Heart right ventricle (tissue), 16 donors: ENCODE measurements at regions not wholly inside any gene's neighbourhood (a gene's known extent, or its start where the extent isn't known, plus 50 kb on each side); places are given as distances from the start of the nearest gene placed in this dataset.

ENCODE experiments used
- ATAC-seq, 8 donors: fragments of 200-7000 bp; cut with Tn5 transposase; one replicate each; pipeline ENCODE4 v1.9.1; 2020; ENCODE audit warnings: mild to moderate bottlenecking in 8 of 8, moderate library complexity in 8 of 8, moderate number of reproducible peaks in 1 of 8
- DNase-seq, 2 donors: peaks; one replicate each; pipeline ENCODE4 v3.0.0-alpha.2; 2020
- H3K27ac ChIP-seq, 10 donors: fragments of 200-600 bp; sonication (generic) in 2 of 10; one replicate each; pipeline versions ENCODE4 v1.5.0 to v1.8.0; 2020 to 2022; ENCODE audit warnings: mild to moderate bottlenecking in 3 of 10
- H3K27me3 ChIP-seq, 7 donors: fragments of 200-600 bp; one replicate each; pipeline ENCODE4 v1.8.0; 2021 to 2022; ENCODE audit warnings: mild to moderate bottlenecking in 2 of 7
- H3K36me3 ChIP-seq, 9 donors: fragments of 200-600 bp; sonication (generic) in 1 of 9; one replicate each; pipeline versions ENCODE4 v1.5.0 to v1.8.0; 2020 to 2022; ENCODE audit warnings: mild to moderate bottlenecking in 2 of 9
- H3K4me1 ChIP-seq, 9 donors: fragments of 200-600 bp; sonication (generic) in 1 of 9; one replicate each; pipeline versions ENCODE4 v1.5.0 to v1.8.0; 2020 to 2022; ENCODE audit warnings: mild to moderate bottlenecking in 4 of 9
- H3K4me3 ChIP-seq, 10 donors: fragments of 200-600 bp; sonication (generic) in 2 of 10; one replicate each; pipeline versions ENCODE4 v1.5.0 to v1.8.0; 2020 to 2022; ENCODE audit warnings: mild to moderate bottlenecking in 7 of 10, moderate library complexity in 2 of 10
- H3K9me3 ChIP-seq, 11 donors: fragments of 200-600 bp in 10 of 11; sonication (generic) in 2 of 11; one replicate each; pipeline versions ENCODE4 v1.5.0 to v1.8.0; 2013 to 2022; ENCODE audit warnings: mild to moderate bottlenecking in 2 of 11, control low read depth in 1 of 11, moderate library complexity in 1 of 11
- CTCF ChIP-seq, 9 donors: fragments of 200-600 bp; sonication (generic) in 2 of 9; IDR thresholded peaks; one replicate each; pipeline versions ENCODE4 v1.5.0 to v1.8.0; 2021 to 2022; ENCODE audit warnings: antibody characterized with exemption in 9 of 9, mild to moderate bottlenecking in 5 of 9, moderate library complexity in 1 of 9
- WGBS, 2 donors: extraction: QIAGEN DNeasy Blood & Tissue Kit; methylation state at CpG; one replicate each; pipeline ENCODE4 v1.1.7; 2013; ENCODE audit warnings: inconsistent platforms in 1 of 2; 5-methylcytosine and 5-hydroxymethylcytosine counted together
- intact Hi-C, 10 donors: fragments of 100-400 bp; cut with DNase I; formaldehyde crosslinking; loops; one replicate each; pipeline versions ENCODE4 v1.11.1 to v1.14.2; 2022
- donor health status: Arrhythmogenic right ventricular cardiomyopathy.
- donor health status: ischemic (EF 13 %, LVEDD 7.1; RV severe dilation, severe dysfunction).
- donor health status: healthy with polysubstance abuse.
- donor health status: DM: no; HTN: yes; CAD: no.
- donor health status: DM: no; HTN: no; CAD: no.
- donor health status: ischemic (EF 25% LVEDD 6.9; RV normal size, moderate dysfunction).
- donor health status: ischemic (EF 25% LVEDD 5.7; RV mildly dilated, moderate dysfunction).
- donor health status: healthy.
- donor health status: DM: yes; HTN: yes; CAD: no.
- donor health status: Ischemic cardiomyopathy.
- donor health status: ischemic (EF 35%, LVEDD 5.7; RV mildly dilated, moderate dysfunction).
- donor health status: nonischemic (EF 11% LVEDD 7.7; RV severe dilation, severe dysfunction).
- donor health status: DM: yes; HTN: yes; CAD: no.
- donor health status: PGD.
- donor health status: ischemic (EF 29% LVEDD 5.4; RV normal size, mild dysfunction).
- donor health status: nonischemic (EF 23%, LVEDD 6.1; RV moderate dilation, normal function).

GRCh38 chr11:127994736-127995135, 592.6 kb downstream of the ETS1 start:
- TF ChIP-seq CTCF (IDR thresholded peaks at IDR 0.05), result no peak
- ATAC-seq, result no peak
- Histone ChIP-seq H3K9me3 (no peaks in the 10 kb centered on the region), H3K36me3 (no peaks in the 10 kb centered on the region), H3K4me3 (no peak overlapping the region), H3K4me1 (no peaks in the 10 kb centered on the region), H3K27ac (no peak overlapping the region), H3K27me3 (no peaks in the 10 kb centered on the region)
- 61 to 66% methylated on average over 4 of the region's 4 CpGs for WGBS, 2 donors
- intact Hi-C loops, result no loop called here
- no peak for DNase-seq

GRCh38 chr11:127993788-127994187, 593.6 kb downstream of the ETS1 start:
- Histone ChIP-seq H3K27me3 (no peaks in the 10 kb centered on the region), H3K9me3 (no peaks in the 10 kb centered on the region), H3K4me3 (no peak overlapping the region), H3K36me3 (no peaks in the 10 kb centered on the region), H3K4me1 (no peaks in the 10 kb centered on the region), H3K27ac (no peak overlapping the region)
- no peak for TF ChIP-seq CTCF (IDR thresholded peaks at IDR 0.05)
- ATAC-seq (no peak), DNase-seq (no peak)
- intact Hi-C loops, result no loop called here
- 88 to 90% methylated on average over 7 of the region's 7 CpGs for WGBS, 2 donors

- no peaks in the 10 kb centered on the region for H3K27me3 ChIP-seq
- intact Hi-C loops, result no loop called here
Observed at GRCh38 chr11:127993281-127993680, 594.1 kb downstream of the ETS1 start.

GRCh38 chr11:127986073-127986472, 601.3 kb downstream of the ETS1 start:
- Histone ChIP-seq H3K27me3 (no peaks in the 10 kb centered on the region), H3K27ac (no peak overlapping the region), H3K9me3 (peaks cover 0 to 23% (median 5%) of the 10 kb centered on the region in 11 donors), H3K4me1 (no peaks in the 10 kb centered on the region), H3K36me3 (no peaks in the 10 kb centered on the region), H3K4me3 (no peak overlapping the region)
- 73 to 75% methylated on average over 4 of the region's 4 CpGs for WGBS, 2 donors
- no peak for DNase-seq
- no peak for TF ChIP-seq CTCF (IDR thresholded peaks at IDR 0.05)
- intact Hi-C loops, result no loop called here
- ATAC-seq, result no peak

More at GRCh38 chr11:127993281-127993680, 594.1 kb downstream of the ETS1 start:
- DNase-seq (no peak), ATAC-seq (no peak)
- no peaks in the 10 kb centered on the region for H3K9me3 ChIP-seq
- no peak overlapping the region for H3K27ac ChIP-seq
- no peak overlapping the region for H3K4me3 ChIP-seq
- 66 to 88% methylated on average over 5 of the region's 5 CpGs for WGBS, 2 donors
- no peaks in the 10 kb centered on the region for H3K36me3 ChIP-seq
- TF ChIP-seq CTCF (IDR thresholded peaks at IDR 0.05), result no peak
- no peaks in the 10 kb centered on the region for H3K4me1 ChIP-seq

- Histone ChIP-seq H3K27me3 (no peaks in the 10 kb centered on the region), H3K4me1 (no peaks in the 10 kb centered on the region), H3K36me3 (no peaks in the 10 kb centered on the region), H3K27ac (no peak overlapping the region), H3K9me3 (peaks cover 0 to 11% (median 4%) of the 10 kb centered on the region in 11 donors), H3K4me3 (no peak overlapping the region)
- ATAC-seq, result no peak
- intact Hi-C loops, result no loop called here
- DNase-seq, result no peak
- no peak for TF ChIP-seq CTCF (IDR thresholded peaks at IDR 0.05)
Observed at GRCh38 chr11:127972816-127973215, 614.5 kb downstream of the ETS1 start.
